Type B pancreatic cell (in vitro differentiated cells): ENCODE measurements at regions not wholly inside any gene's neighbourhood (a gene's known extent, or its start where the extent isn't known, plus 50 kb on each side); places are given as distances from the start of the nearest gene placed in this dataset.

Source experiments
- DNase-seq: peaks from one replicate; pipeline ENCODE4 v3.0.0; 2021; ENCODE audit warnings: mixed read lengths; ENCODE audit not compliant: unreplicated experiment; ENCODE audit errors: extremely low spot score
- H3K27ac Mint-ChIP-seq: 2 replicates; pipeline ENCODE4 v1.8.0; 2021; ENCODE audit warnings: mild to moderate bottlenecking, mixed read lengths
- H3K27me3 Mint-ChIP-seq: 2 replicates; pipeline ENCODE4 v1.8.0; 2021; ENCODE audit warnings: mixed read lengths
- H3K36me3 Mint-ChIP-seq: 2 replicates; pipeline ENCODE4 v1.8.0; 2021; ENCODE audit warnings: mixed read lengths
- H3K4me1 Mint-ChIP-seq: one replicate; pipeline ENCODE4 v1.8.0; 2021; ENCODE audit warnings: mixed read lengths; ENCODE audit not compliant: unreplicated experiment
- H3K4me3 Mint-ChIP-seq: 2 replicates; pipeline ENCODE4 v1.8.0; 2021; ENCODE audit warnings: mild to moderate bottlenecking, mixed read lengths
- H3K9me3 Mint-ChIP-seq: 2 replicates; pipeline ENCODE4 v1.8.0; 2021; ENCODE audit warnings: mixed read lengths
- TF ChIP-seq, protein P1 (sequence below): fragments of 200-600 bp; sonication (generic); conservative IDR thresholded peaks from 2 replicates; pipeline ENCODE4 v1.5.0; 2021; ENCODE audit warnings: antibody characterized with exemption, mild to moderate bottlenecking

DNA sequence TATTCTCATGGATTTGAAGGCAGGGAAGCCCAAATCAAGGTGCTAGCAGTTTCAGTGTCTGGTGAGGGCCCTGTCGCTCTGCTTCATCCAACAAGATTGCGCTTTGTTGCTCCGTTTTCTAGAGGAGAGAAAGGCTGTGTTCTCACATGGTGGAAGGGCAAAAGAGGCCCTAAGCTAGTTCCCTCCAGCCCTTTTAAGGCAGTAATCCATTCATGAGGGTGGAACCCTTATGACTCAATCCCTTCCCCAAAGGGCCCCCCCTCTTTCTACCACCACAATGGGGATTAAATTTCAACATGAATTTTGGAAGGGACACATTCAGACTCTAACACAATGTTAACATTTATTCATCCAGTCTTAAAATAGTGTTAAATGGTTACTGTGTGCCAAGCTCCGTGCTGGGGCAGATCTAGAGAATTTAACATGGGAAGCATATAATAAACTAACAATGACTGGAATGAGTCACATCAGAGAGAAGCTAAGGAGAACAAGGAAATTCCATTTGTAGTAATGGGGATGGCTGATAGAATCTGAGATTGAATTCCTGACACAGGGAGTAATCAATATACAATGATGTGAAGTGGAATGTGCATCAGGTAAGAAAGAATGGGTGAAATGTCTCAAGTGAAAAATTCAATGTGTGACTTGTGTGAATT, 382.8 kb upstream of the ZNF608 start:
- Mint-ChIP-seq H3K9me3 (no peaks in the 10 kb centered on the region), H3K27me3 (no peaks in the 10 kb centered on the region), H3K36me3 (peaks cover 4% of the 10 kb centered on the region), H3K4me3 (no peak overlapping the region), H3K27ac (no peak overlapping the region), H3K4me1 (peaks cover 8% of the 10 kb centered on the region)
- DNase-seq = no peak
- TF ChIP-seq, protein P1, sequence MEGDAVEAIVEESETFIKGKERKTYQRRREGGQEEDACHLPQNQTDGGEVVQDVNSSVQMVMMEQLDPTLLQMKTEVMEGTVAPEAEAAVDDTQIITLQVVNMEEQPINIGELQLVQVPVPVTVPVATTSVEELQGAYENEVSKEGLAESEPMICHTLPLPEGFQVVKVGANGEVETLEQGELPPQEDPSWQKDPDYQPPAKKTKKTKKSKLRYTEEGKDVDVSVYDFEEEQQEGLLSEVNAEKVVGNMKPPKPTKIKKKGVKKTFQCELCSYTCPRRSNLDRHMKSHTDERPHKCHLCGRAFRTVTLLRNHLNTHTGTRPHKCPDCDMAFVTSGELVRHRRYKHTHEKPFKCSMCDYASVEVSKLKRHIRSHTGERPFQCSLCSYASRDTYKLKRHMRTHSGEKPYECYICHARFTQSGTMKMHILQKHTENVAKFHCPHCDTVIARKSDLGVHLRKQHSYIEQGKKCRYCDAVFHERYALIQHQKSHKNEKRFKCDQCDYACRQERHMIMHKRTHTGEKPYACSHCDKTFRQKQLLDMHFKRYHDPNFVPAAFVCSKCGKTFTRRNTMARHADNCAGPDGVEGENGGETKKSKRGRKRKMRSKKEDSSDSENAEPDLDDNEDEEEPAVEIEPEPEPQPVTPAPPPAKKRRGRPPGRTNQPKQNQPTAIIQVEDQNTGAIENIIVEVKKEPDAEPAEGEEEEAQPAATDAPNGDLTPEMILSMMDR = no peak

DNA sequence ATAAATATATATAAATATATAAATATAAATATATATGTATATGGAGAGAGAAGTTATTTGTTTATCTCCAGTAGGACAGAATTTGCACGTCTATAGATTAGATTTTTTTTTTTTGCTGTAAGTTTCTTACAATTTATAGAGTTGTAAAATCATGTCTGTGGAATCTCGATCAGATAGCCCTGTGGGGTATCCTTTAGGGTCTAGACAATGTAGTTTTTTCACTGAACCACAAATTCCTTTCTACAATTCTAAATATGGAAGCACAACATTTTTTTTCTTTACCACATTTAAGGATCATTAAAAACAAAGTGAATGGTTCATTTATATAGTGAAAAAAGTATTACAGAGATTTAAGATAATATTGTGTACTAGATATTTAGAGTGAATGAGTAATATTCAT, 384.2 kb upstream of the ZNF608 start:
- H3K9me3 Mint-ChIP-seq = no peaks in the 10 kb centered on the region
- H3K4me1 Mint-ChIP-seq = peaks cover 13% of the 10 kb centered on the region
- no peak overlapping the region for H3K27ac Mint-ChIP-seq
- no peak for DNase-seq
- TF ChIP-seq, protein P1 = no peak
- H3K27me3 Mint-ChIP-seq = no peaks in the 10 kb centered on the region
- no peak overlapping the region for H3K4me3 Mint-ChIP-seq
- peaks cover 4% of the 10 kb centered on the region for H3K36me3 Mint-ChIP-seq

- Mint-ChIP-seq H3K9me3 (peaks cover 17% of the 10 kb centered on the region), H3K36me3 (peaks cover 2% of the 10 kb centered on the region), H3K27ac (no peak overlapping the region), H3K4me1 (peaks cover 17% of the 10 kb centered on the region), H3K4me3 (no peak overlapping the region), H3K27me3 (no peaks in the 10 kb centered on the region)
- TF ChIP-seq, protein P1 = no peak
- DNase-seq = no peak
Observed at GRCh38 chr5:125134216-125135081, 388.0 kb upstream of the ZNF608 start.

GRCh38 chr5:125137535-125137934, 391.1 kb upstream of the ZNF608 start:
- H3K27me3 Mint-ChIP-seq = peaks cover under 1% of the 10 kb centered on the region
- DNase-seq = no peak
- H3K9me3 Mint-ChIP-seq = peaks cover 26% of the 10 kb centered on the region
- no peaks in the 10 kb centered on the region for H3K36me3 Mint-ChIP-seq
- no peak overlapping the region for H3K4me3 Mint-ChIP-seq
- H3K4me1 Mint-ChIP-seq = peaks cover 23% of the 10 kb centered on the region
- TF ChIP-seq, protein P1 = no peak
- H3K27ac Mint-ChIP-seq = no peak overlapping the region

DNA sequence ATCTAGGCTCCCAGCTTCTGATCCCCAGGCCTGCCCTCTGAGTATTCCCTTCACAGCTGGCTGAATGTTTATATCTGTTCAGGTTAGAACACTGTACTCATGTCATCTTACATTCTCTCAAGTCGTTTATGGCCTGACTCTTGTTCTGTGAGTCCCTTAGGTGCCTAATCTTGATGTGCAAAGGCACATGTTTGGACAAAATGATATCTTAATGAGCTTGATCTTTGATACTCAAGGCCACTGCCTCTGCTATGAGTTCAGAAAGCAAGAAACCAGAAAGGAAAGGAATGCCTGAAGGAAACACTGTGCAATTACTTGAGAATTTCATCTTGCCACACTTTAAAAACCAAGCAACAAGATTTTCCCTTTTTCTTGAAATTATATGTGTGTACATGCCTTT, 391.8 kb upstream of the ZNF608 start:
- no peak for DNase-seq
- H3K4me1 Mint-ChIP-seq = peaks cover 23% of the 10 kb centered on the region
- H3K36me3 Mint-ChIP-seq = no peaks in the 10 kb centered on the region
- no peak overlapping the region for H3K27ac Mint-ChIP-seq
- H3K27me3 Mint-ChIP-seq = peaks cover 4% of the 10 kb centered on the region
- peaks cover 26% of the 10 kb centered on the region for H3K9me3 Mint-ChIP-seq
- TF ChIP-seq, protein P1 = no peak
- no peak overlapping the region for H3K4me3 Mint-ChIP-seq
